Epidermal melanocyte (primary cell): ENCODE measurements at regions not wholly inside any gene's neighbourhood (a gene's known extent, or its start where the extent isn't known, plus 50 kb on each side); places are given as distances from the start of the nearest gene placed in this dataset.

ENCODE experiments used
- DNase-seq: peaks from one replicate; pipeline ENCODE4 v3.0.0; 2011; ENCODE audit warnings: low spot score; ENCODE audit not compliant: insufficient read length

GRCh38 chr11:45476126-45476525 is 189.3 kb downstream of the CHST1 start:
- no peak for DNase-seq

DNA sequence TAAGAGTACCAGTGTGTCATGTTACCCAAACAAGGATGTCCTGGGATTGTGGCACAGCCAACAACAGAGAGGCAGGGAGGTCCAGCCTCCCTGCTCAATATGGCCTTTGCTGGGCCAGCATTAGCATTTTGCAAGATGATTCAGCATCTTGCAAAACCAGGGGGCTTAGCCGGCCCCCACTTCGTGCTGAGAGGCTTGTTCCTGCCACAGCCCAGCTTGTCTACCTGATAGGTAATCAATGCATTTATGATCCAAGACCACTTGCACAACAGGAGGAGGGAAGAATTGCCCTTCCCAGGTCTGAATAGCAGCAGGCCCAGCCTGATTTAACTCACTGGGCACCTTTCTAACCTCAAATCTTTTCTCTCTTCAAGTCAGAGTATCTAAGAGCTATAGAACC is 189.0 kb upstream of the SYT13 start:
- DNase-seq = no peak

DNA sequence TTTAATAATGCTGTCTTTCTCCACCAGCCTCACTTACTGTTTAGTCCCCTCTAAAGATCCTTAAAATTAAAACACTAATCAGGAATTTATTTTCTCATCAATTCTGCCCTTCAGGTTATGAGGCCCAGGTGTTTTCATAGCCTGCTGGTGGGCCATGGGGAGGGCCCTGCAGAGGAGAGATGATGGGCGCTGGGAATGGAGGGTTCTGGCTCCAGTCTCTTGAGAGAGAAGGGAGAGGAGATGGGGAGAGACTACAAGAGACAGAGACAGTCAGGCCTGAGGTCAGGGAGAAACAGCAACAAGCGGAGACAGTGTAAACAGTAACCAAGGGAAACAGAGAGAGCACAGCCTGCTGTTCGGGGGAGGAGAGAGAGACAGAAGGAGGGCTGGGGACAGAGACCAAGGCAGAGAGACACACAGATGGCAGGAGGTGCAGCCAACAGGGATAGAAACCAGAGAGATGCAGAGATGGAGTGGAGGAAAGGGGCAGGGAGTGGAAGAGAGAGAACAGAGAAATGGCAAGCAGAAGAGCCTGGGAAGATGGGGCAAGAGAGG is 187.3 kb upstream of the SYT13 start:
- DNase-seq = no peak

DNA sequence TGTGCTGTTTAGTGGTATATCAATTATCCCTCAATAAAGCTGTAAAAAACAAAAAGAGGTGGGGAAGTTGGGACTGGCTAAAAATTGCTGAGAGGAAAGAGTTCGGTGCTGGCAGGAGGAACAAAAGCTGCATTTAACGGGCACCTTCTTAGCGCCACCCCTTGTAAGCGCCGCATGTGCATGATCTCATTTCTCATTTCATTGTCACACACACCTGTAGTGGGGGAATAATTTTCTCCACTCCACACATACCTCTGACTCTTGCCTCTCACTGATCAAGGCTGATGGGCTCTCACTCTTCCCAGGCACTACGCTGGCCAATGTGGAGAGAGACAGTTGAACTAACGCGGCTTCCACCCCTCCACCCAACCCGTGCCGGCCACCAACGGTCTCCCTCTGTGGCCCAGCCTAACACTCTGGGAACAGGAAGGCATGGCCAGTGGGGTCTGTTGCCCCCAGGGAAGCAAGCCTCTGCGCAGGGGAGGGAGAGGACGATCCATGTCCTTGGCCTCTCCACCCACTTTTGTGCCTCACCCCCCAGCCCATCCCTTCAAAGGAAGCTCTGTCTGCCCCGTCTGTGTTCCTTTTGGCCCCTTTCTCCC is 186.7 kb upstream of the SYT13 start:
- DNase-seq = no peak

DNA sequence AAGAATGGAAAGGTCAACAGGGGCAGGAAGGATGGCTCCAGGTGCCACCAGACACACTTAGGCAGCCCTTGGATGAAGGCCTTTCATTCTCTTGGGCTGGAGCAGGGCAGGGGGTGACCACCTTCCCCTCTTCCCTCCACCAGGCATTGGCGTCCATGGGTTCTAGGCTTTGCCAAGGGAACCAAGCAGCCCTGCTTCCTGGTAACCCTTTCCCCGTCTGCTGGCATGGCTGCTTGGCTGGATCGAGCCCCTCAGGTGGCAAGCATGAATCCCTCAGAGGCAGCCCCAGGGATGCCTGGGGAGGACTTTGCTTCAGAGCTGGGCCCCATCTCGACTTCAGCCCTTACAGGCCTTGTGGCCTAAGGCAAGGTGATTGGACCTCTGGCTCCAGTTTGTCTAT is 185.1 kb upstream of the SYT13 start:
- no peak for DNase-seq

DNA sequence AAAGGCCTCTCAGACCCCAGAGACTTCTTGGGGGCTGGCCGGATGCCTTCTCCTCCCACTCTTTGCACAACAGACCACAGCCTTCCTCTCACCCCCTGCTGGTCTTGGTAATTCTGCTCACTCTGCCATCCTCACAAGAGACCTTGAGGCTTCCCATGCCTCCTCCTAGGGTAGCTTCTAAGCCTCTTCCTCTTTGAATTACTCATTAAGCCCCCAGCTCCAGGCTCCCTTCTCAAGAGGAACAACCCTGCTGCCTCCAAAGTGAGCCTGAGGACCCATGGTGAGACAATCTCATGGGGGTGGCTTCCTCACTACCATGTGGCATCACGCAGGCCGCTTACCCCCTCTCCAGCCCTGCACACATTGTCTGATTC is 184.6 kb upstream of the SYT13 start:
- DNase-seq = no peak

DNA sequence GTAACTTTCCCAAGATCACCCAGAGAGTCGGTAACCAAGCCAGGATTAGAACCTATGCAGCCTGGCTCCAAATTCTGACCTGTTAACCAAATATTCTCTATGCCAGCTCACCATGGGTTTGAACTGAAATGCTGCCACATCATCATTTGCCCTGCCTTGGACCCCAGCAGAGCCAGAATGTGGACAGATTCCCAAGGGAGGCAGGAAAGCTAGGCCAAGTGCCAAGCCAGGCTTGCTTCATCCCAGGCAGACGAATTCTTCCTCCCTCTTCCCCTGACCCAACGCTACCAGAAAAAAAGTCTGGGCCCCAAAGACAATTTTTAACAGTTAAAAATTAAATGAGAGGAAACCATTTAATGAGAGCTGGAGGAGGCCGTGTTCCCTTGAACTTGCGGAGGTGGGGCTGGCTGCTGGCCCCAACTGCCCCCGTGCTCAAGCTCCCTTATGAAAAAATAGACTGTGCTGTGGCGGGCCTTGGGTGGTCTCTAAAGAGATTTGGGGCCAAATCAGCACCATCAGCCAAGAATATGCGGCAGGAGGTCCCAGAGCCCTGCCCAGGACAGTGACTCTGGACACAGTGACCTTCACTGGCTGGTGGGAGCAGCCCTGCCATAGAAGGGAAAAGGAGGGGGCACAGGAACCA is 184.1 kb upstream of the SYT13 start:
- DNase-seq = no peak

DNA sequence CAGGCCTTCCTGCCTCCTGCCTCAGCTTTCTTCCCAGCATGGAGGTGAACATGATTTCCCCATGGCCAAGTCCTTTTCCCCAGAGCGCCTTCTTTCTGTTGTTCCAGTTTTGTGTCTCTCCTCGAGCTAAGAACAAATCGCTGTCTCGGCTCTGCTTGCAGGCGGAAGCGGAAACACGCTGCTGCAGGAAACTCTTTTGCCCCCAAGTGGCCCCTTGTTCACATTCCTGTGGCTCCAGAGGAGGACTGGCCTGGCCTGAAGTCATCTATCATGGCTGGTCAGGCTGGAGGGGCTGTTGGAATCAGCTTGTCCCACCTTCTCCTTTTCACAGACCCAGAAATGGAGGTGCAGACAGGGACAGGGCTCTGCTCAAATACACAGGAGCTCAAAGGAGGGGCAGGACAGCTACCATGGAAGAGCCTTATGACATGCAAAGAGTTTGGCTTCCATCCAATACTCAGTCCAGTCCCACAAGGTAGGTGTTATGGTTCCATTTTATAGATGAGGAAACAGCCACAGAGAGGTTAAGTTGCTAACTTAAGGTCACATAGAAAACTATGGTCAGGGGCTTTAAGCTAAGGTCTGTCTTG is 182.2 kb upstream of the SYT13 start:
- DNase-seq = no peak

- DNase-seq = no peak
Observed at GRCh38 chr11:45463541-45463940, 177.4 kb upstream of the SYT13 start.

- DNase-seq = no peak
Observed at GRCh38 chr11:45461514-45461913, 175.4 kb upstream of the SYT13 start.

GRCh38 chr11:45459491-45459890 is 173.3 kb upstream of the SYT13 start:
- no peak for DNase-seq

GRCh38 chr11:45458269-45458668 is 172.1 kb upstream of the SYT13 start:
- DNase-seq = no peak

DNA sequence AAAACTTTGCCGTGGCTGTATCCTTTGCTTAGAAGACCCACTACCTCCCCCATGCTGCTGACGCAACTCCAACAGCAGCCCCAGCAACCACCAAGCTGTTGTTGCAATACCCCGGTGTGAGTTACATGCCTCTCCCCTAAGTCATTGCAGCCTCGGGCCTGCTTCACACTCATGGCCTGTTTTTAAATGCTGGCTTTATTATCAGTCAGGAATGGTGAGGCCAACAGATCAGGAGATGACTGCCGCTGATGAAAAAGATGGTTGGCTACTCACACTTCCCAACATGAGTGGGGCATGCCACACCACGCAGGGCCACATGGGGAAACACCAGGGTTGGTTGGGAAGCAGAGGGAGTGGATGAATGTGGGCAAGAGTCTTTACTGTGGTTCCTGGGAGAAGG is 171.5 kb upstream of the SYT13 start:
- no peak for DNase-seq

GRCh38 chr11:45456686-45457085 is 170.5 kb upstream of the SYT13 start:
- DNase-seq = no peak

DNA sequence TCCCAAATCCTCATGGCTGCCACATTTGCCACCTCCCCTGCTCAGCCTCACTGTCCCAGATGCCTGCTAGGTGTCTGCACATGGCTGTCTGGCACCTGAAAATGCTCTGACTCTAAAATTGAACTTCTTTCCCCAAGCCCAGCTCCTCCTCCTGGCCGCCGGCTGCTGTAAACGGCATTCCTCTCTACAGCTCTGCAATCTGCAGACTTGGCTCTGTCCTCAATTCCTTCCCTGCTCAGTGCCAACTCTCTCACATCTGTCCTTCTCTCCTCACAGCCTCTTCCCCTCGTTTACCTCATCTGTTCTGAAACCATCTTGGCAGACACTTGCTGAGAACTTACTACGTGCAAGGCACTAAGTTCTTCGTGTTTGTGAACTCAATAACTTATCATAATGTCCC is 169.4 kb upstream of the SYT13 start:
- DNase-seq = no peak

DNA sequence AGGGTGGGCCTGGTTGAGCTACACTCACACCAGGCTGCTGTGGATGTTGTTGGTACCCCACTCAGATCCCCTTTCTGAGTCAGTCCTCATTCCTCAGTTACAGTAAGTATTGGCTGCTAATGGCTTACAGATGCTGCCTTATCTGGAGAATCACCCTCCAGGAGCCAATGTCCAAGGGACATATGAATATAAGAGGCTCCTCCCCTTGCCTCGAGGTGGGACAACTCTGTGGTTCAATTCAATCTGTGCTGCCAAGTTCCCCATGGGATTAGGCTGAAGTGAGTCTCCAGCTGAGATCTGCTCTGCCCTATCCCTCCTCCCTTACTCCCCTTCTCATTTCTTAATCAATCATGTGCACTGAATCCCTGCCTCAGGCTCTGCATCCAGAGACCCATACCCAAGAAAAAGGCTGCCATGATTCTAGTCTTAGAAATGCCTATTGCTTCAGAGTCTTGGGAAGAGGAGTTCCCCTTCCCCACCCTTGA is 168.8 kb upstream of the SYT13 start:
- no peak for DNase-seq

DNA sequence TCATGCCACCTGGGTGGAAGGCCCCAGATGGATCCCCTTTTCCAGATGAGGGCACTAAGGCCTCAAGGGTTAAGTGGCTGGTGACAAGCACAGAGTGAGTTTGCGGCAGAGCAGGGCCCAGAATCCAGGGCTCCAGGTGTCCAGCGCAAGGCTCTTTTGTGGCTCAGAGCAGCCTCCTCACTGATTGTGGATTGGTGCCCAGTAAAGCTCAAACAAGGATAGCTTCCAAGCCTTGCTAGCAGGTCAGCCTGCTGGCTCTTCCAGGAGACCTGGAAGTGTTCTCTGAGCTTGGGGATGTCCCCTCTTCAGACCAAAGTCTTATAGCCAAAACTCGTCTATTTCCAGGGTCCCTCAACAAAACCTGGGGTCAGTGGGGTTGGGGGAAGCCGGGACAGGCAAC is 167.6 kb upstream of the SYT13 start:
- DNase-seq = no peak

DNA sequence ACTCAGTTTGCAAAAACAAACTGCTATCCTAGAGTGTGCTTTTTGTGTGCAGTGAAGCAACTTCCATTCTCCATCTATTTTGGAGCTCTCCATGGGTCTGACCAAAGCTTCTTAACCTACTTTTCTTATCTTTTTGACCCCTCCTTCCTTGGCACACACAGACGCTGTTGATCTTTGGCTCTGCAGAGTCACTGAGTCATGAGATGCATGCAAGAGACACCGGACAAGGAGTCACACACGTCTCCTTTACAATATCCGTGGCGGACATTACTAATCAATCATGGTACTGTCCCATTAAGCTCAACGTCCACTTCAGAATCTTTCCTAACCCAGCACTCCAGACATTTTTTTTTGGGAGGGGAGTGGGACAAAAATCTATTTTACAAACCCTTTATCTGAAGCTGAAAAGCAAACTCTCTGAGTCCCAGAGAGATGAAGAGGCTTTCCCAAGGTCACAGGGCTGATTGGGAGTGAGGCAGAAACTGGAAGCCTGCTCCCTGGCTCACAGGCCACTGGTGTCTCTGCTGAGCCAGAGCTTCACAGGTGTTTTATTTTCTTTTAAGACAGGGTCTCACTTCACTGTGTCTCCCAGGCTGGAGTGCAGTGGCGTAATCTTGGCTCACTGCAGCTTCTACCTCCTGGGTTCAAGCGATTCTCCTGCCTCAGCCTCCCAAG is 165.8 kb upstream of the SYT13 start:
- DNase-seq = no peak

- DNase-seq = no peak
Observed at GRCh38 chr11:45450189-45450588, 164.0 kb upstream of the SYT13 start.

GRCh38 chr11:45449036-45449601 is 163.0 kb upstream of the SYT13 start:
- DNase-seq = no peak

DNA sequence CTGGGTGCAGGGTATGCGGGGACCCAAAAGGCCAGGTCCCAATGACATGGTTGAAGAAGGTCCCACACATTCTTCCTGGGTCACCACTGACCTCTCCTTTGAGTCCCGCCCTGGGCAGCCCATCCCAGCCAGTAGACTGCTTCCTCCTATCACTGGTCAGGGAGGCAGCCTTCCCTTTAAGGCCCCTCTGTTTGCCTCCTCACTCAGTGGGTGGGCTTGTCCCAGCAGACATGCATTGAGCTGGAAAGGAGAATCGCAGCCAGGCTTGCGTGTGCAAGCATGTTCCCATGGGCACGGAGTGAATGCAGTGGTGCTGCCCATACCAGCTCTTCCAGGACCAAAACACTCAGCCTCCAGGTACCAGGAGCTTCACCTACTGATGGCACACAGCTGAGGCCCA is 162.4 kb upstream of the SYT13 start:
- DNase-seq = no peak

GRCh38 chr11:45446998-45447397 is 160.9 kb upstream of the SYT13 start:
- DNase-seq = no peak
